GM12872 (cell line): ENCODE measurements at regions not wholly inside any gene's neighbourhood (a gene's known extent, or its start where the extent isn't known, plus 50 kb on each side); places are given as distances from the start of the nearest gene placed in this dataset.

Experiments
- TF ChIP-seq, protein P1 (sequence below): IDR thresholded peaks from 3 replicates; pipeline ENCODE4 v1.5.1; 2011; ENCODE audit warnings: low read depth, mild to moderate bottlenecking, low read length, moderate library complexity; ENCODE audit not compliant: insufficient read depth

DNA sequence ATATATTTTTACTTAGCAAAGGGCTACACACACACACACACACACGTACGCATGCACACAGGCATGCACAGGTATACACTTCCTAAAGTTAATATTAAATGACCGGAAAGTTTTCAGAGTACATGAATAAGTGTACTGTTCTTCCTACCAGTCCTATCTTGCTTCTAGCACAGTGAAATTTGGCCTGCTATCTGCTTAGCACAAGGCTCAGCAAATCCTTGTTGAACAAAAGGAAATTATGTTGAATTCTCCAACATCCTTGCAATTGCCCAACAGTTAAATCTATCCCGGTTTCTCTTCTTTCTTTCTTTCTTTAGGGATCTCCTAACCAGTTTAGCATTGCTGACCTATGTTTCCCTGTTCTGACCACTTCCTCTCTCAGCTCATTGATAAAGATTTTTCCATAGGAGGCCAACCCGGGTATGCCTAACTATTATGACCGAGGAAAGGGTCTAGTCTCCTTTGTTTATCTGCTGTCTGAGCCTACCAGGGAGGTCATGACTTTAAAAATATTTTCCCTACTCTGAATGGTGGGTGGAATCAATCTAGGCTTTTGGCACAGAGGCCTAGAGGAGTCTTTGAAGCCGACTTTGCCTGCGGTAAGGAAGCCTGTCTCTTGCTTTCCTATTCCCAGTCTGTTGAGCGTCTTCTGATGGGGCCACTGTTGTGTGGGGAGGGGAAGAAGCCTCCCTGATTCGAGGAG, 400.7 kb downstream of the HRH4 start:
- TF ChIP-seq, protein P1, sequence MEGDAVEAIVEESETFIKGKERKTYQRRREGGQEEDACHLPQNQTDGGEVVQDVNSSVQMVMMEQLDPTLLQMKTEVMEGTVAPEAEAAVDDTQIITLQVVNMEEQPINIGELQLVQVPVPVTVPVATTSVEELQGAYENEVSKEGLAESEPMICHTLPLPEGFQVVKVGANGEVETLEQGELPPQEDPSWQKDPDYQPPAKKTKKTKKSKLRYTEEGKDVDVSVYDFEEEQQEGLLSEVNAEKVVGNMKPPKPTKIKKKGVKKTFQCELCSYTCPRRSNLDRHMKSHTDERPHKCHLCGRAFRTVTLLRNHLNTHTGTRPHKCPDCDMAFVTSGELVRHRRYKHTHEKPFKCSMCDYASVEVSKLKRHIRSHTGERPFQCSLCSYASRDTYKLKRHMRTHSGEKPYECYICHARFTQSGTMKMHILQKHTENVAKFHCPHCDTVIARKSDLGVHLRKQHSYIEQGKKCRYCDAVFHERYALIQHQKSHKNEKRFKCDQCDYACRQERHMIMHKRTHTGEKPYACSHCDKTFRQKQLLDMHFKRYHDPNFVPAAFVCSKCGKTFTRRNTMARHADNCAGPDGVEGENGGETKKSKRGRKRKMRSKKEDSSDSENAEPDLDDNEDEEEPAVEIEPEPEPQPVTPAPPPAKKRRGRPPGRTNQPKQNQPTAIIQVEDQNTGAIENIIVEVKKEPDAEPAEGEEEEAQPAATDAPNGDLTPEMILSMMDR = no peak

DNA sequence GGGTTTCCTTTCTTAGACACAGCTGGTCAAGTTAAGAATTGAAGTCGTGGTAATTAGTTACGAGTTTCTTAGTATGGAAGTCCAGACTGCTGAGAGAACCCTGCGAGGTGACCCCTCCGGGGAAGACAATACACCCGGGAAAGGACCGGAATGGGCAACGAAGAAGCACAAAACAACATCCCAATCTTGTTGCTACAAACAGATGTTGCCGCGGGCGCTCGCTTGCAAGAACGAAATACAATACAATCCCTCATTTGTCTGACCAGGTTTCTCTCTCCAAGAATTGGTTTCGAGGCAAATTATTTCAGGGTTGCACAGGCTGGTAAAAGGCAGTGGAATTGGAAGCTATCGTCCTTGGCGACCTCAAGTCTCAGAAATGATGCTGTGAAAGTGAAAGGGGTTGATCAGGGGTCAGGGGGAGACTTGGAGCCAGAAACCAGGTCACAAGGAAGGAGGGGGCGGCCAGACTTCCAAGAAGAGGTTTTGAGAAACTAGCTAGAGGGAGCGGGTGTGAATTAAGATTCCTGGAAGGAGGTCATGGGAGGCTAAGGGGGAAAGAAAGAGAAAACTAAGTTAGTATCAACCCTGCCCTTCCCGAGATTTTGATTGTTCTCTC, 401.9 kb downstream of the HRH4 start:
- TF ChIP-seq, protein P1 = no peak

DNA sequence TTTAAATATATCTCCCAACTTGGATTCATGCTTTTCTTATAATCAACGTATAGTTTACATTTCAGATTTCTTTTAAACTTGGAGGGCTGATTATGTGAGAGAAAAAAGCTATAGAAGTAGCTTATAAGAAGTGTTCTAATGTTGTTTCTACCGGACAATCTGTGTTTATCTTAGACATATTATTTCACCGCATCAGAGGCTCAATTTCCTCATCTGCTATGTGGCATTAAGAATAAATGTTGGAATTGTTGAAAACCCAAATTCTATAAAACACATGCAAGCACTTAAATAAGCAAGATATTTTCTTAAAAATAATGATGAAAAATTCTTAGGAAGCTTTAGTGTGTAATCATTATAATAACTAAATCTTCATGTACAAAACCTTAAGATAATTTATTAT, 407.9 kb downstream of the HRH4 start:
- TF ChIP-seq, protein P1 = no peak

DNA sequence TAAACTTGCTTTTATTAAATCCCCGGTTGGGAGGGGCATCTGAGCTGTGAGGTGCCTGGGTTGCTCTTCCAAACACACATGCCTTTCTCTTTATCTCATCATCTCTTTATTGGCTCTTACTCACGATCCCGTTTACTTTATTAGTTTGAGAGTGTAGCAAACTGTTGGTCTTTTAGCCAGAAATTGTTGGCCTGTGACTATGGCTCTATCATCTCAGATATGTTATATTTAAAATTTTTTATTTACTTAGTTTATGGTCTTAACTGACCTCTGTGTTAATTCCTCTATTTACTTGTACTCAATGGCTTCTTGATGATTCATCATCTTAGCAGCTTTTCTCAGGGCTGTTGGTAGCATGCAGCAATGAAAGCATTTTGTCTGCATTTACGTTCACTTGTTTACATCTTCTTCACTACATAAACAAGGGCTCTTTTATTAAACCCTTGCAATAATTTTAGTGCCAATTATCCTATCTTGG, 408.4 kb downstream of the HRH4 start:
- TF ChIP-seq, protein P1 = no peak

DNA sequence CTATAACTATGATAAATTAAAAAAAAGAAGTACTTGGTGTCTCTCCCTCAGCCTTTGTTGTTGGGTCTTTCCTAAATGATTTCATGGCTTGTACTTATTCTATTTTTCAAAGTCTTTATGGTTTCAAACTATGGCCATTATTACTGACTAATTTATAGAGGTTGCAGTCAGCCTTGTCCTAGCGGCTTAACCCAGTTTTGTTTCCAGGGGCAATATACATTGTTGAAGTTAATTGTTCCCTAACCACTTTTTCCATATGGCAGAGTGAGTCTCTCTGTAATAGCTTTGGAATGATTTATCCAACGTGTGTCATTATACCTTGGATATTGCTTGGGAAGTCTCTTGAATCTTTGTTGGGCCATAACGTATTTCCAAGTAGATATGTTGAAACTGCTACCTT, 408.8 kb downstream of the HRH4 start:
- TF ChIP-seq, protein P1 = no peak

DNA sequence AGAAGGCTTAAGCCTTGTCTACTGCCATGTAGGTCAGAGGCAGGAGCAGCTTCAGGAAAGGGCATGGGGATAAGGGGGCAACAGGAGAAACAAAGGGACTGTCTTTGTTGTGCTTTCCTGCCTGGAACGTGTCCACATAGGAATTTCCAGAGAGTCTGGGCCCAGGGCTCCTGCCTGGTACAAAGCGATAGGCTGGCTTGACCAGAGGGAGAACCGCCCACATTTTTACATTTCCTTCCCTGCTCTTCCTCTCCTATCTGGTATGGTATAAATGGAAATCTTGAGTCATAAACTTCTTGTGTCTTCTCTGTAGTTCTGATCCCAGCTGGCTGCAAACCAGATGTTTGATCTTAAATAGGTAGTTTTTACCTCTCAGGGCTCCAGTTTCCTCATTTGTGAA, 414.8 kb downstream of the HRH4 start:
- TF ChIP-seq, protein P1 = no peak

DNA sequence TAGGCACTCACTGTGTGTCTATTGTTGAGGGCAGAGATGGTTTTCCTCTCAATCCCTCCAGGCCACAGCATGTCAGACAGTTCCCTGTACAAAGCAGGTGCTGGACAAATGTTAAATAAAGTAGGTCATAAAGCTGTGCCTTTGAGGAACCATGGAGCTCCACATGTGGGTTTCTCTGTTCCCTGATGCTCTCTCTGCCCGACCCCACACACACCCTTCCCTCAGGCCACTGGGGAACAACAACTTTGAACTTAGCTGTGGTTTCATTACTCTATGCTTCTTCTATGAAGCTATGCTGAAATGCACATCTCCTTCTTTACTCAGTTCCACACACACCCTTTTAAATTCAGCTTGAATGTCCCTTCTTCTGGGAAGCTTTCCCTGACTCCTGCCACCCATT, 415.3 kb downstream of the HRH4 start:
- TF ChIP-seq, protein P1 = no peak
